OCI-LY1 (cell line): ENCODE measurements at regions not wholly inside any gene's neighbourhood (a gene's known extent, or its start where the extent isn't known, plus 50 kb on each side); places are given as distances from the start of the nearest gene placed in this dataset.

ENCODE experiments used
- CTCF ChIP-seq: fragments of 200-600 bp; sonication (generic), shearing (Covaris generic); IDR thresholded peaks from 2 replicates; pipeline ENCODE4 v1.5.1; 2017; ENCODE audit warnings: mild to moderate bottlenecking, antibody characterized with exemption, low read length, moderate library complexity, mixed read lengths
- EZH2 ChIP-seq: fragments of 200-600 bp; sonication (generic), shearing (Covaris generic); IDR thresholded peaks from 2 replicates; pipeline ENCODE4 v1.8.0; 2017; ENCODE audit warnings: borderline replicate concordance, mixed run types, mild to moderate bottlenecking, antibody characterized with exemption, low read length, moderate library complexity, mixed read lengths

GRCh38 chr4:163673848-163674697 lies 179.6 kb downstream of the TMA16 start:
- no peak for TF ChIP-seq CTCF
- no peak for TF ChIP-seq EZH2
